ENCODE measurements at regions not wholly inside any gene's neighbourhood (a gene's known extent, or its start where the extent isn't known, plus 50 kb on each side); places are given as distances from the start of the nearest gene placed in this dataset.

DNA sequence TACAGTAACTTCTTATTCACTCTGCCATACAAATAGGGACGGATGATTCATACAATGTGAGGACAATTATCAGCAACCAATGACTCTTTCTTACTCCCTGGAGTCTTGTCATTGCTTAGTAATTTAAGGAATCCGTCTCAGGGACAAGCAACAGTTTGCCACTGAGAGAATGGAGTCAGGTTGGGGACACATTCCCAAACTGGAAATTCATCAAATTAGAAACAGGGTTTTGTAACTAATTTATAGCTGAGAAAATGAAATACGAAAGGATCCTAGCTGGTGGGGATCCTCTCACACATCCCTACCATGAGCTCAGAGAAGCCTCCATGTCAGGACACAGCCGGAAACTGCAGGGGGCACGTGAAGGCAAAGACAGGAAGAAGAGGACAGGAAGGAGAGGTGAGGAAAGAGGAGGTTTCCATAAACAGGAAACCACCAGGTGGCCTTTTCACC is 50.4 kb upstream of the KDR start:
- no peak overlapping the region for H3K4me3 ChIP-seq (ENCODE audit: low read depth, low read length)
- peak; percentile 42 for DNase-seq (ENCODE audit: low read depth)
- TF ChIP-seq, protein P1, sequence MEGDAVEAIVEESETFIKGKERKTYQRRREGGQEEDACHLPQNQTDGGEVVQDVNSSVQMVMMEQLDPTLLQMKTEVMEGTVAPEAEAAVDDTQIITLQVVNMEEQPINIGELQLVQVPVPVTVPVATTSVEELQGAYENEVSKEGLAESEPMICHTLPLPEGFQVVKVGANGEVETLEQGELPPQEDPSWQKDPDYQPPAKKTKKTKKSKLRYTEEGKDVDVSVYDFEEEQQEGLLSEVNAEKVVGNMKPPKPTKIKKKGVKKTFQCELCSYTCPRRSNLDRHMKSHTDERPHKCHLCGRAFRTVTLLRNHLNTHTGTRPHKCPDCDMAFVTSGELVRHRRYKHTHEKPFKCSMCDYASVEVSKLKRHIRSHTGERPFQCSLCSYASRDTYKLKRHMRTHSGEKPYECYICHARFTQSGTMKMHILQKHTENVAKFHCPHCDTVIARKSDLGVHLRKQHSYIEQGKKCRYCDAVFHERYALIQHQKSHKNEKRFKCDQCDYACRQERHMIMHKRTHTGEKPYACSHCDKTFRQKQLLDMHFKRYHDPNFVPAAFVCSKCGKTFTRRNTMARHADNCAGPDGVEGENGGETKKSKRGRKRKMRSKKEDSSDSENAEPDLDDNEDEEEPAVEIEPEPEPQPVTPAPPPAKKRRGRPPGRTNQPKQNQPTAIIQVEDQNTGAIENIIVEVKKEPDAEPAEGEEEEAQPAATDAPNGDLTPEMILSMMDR (IDR thresholded peaks at IDR 0.05; ENCODE audit: insufficient read depth, low read depth, low read length): no peak

GRCh38 chr4:55176497-55176896 is 51.1 kb upstream of the KDR start:
- TF ChIP-seq, protein P1 (IDR thresholded peaks at IDR 0.05; ENCODE audit: insufficient read depth, low read depth, low read length): no peak
- no peak for DNase-seq (ENCODE audit: low read depth)
- no peak overlapping the region for H3K4me3 ChIP-seq (ENCODE audit: low read depth, low read length)

- H3K4me3 ChIP-seq (ENCODE audit: low read depth, low read length): no peak overlapping the region
- TF ChIP-seq, protein P1 (IDR thresholded peaks at IDR 0.05; ENCODE audit: insufficient read depth, low read depth, low read length): no peak
- no peak for DNase-seq (ENCODE audit: low read depth)
Measured at GRCh38 chr4:55177461-55177860, 52.1 kb upstream of the KDR start.

DNA sequence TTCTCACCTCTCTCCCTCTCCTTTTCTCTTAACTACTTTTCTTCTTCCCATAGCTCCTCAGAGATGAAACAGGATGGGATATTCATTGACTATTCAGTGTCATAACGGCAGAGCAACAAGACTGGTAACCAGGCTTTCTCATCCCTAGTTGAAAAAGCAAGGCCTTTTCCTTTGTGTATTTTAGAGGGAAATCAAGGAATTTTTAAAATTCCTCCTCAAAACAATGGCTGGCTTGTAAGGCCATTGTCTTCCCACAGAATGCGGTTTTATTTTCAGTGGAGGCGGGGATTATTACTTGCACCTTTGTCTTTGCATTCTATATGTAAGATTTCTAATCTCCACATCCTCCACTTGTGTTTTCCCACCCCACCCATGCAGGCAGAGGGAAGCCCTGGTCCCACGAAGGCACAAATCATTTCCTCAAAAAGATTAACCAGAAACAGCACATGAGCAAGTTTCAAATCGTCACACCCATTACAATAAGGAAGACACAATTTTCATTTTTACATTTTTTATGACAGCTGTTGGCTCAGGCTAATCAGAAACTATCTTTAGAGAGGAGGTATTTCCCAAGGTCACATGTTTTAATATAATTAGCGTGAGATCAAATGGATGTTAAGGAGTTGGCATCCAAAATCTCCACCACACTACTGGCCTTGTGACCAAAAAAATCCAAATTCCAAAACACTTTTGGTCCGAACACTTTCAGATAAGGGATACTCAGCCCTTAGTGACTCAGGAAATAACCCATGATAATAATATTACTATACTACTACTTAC is 53.0 kb upstream of the KDR start:
- TF ChIP-seq, protein P1 (IDR thresholded peaks at IDR 0.05; ENCODE audit: insufficient read depth, low read depth, low read length): no peak
- H3K4me3 ChIP-seq (ENCODE audit: low read depth, low read length): no peak overlapping the region
- no peak for DNase-seq (ENCODE audit: low read depth)

- H3K4me3 ChIP-seq (ENCODE audit: low read depth, low read length): no peak overlapping the region
- TF ChIP-seq, protein P1 (IDR thresholded peaks at IDR 0.05; ENCODE audit: insufficient read depth, low read depth, low read length): no peak
- DNase-seq (ENCODE audit: low read depth): peak; percentile 80
Measured at GRCh38 chr4:55181010-55182005, 55.9 kb upstream of the KDR start.

- H3K4me3 ChIP-seq (ENCODE audit: low read depth, low read length): no peak overlapping the region
- TF ChIP-seq, protein P1 (IDR thresholded peaks at IDR 0.05; ENCODE audit: insufficient read depth, low read depth, low read length): no peak
- DNase-seq (ENCODE audit: low read depth): peak; percentile 93
Measured at GRCh38 chr4:55183926-55184599, 58.7 kb upstream of the KDR start.

Data from fibroblast of villous mesenchyme (primary cell).